CD14-positive monocyte (primary cell): ENCODE measurements at regions not wholly inside any gene's neighbourhood (a gene's known extent, or its start where the extent isn't known, plus 50 kb on each side); places are given as distances from the start of the nearest gene placed in this dataset.

Experiments
- DNase-seq, 3 donors: peaks; one replicate each; pipeline ENCODE4 v3.0.0-alpha.2; 2011 to 2022
- H2AFZ ChIP-seq: 2 replicates; pipeline ENCODE4 v1.6.0; 2012; ENCODE audit warnings: mild to moderate bottlenecking, low read depth, low read length, inconsistent platforms; ENCODE audit not compliant: insufficient read depth, poor library complexity, severe bottlenecking
- H3K27ac ChIP-seq, 2 donors: 1 replicate in 1 of 2; 2 replicates in 1 of 2; pipeline ENCODE4 v1.5.1; 2012 to 2013; ENCODE audit warnings: low read length in 2 of 2, control low read depth in 1 of 2, inconsistent platforms in 1 of 2, low read depth in 1 of 2, mild to moderate bottlenecking in 1 of 2
- H3K27me3 ChIP-seq, 2 donors: one replicate each; pipeline versions ENCODE4 v1.6.0 to v1.6.1; 2011 to 2013; ENCODE audit warnings: low read length in 2 of 2; ENCODE audit not compliant: control insufficient read depth in 2 of 2, insufficient read depth in 2 of 2
- H3K36me3 ChIP-seq, 2 donors: replicated peaks in 1 of 2; 1 replicate in 1 of 2; 2 replicates in 1 of 2; pipeline versions ENCODE4 v1.5.1 to v1.6.1; 2012 to 2013; ENCODE audit warnings: low read length in 2 of 2, control low read depth in 1 of 2, inconsistent platforms in 1 of 2, mild to moderate bottlenecking in 1 of 2; ENCODE audit not compliant: insufficient read depth in 2 of 2, control insufficient read depth in 1 of 2
- H3K4me1 ChIP-seq, 2 donors: 1 replicate in 1 of 2; 2 replicates in 1 of 2; pipeline versions ENCODE4 v1.5.1 to v1.6.1; 2012 to 2013; ENCODE audit warnings: low read length in 2 of 2, control low read depth in 1 of 2, inconsistent platforms in 1 of 2, mild to moderate bottlenecking in 1 of 2, moderate library complexity in 1 of 2; ENCODE audit not compliant: insufficient read depth in 2 of 2, control insufficient read depth in 1 of 2
- H3K4me2 ChIP-seq: replicated peaks from 2 replicates; pipeline ENCODE3; 2012; ENCODE audit warnings: low read length, moderate library complexity, mild to moderate bottlenecking; ENCODE audit not compliant: poor library complexity, severe bottlenecking; ENCODE audit errors: extremely low read depth
- H3K4me3 ChIP-seq, 3 experiments: fragments of 200-600 bp in 1 of 3; sonication (generic) in 1 of 3; replicated peaks in 1 of 3; 1 replicate in 2 of 3; 2 replicates in 1 of 3; pipeline ENCODE4 v1.5.1; 2011 to 2013; ENCODE audit warnings: low read length in 3 of 3, mild to moderate bottlenecking in 3 of 3, control low read depth in 2 of 3, low read depth in 2 of 3, inconsistent platforms in 1 of 3, moderate library complexity in 1 of 3
- H3K79me2 ChIP-seq: 2 replicates; pipeline ENCODE4 v1.6.0; 2012; ENCODE audit warnings: mild to moderate bottlenecking, control low read depth, inconsistent platforms, low read length, moderate library complexity; ENCODE audit not compliant: insufficient read depth
- H3K9ac ChIP-seq: 2 replicates; pipeline ENCODE4 v1.6.0; 2017; ENCODE audit warnings: low read length, mild to moderate bottlenecking; ENCODE audit not compliant: insufficient read depth, poor library complexity, severe bottlenecking
- H3K9me3 ChIP-seq, 2 donors: replicated peaks in 1 of 2; 1 replicate in 1 of 2; 2 replicates in 1 of 2; pipeline versions ENCODE4 v1.5.1 to v1.6.1; 2012 to 2013; ENCODE audit warnings: low read length in 2 of 2, control low read depth in 1 of 2; ENCODE audit not compliant: control insufficient read depth in 1 of 2, insufficient read depth in 1 of 2
- H4K20me1 ChIP-seq: 2 replicates; pipeline ENCODE4 v1.6.0; 2012; ENCODE audit warnings: mild to moderate bottlenecking, low read length, control low read depth, moderate library complexity; ENCODE audit not compliant: insufficient read depth
- H3K27ac Mint-ChIP-seq, 7 donors: one replicate each; pipeline ENCODE4 v1.8.0; 2020; ENCODE audit warnings: mild to moderate bottlenecking in 7 of 7, mixed read lengths in 7 of 7, moderate library complexity in 6 of 7, inconsistent platforms in 2 of 7
- H3K27me3 Mint-ChIP-seq, 3 donors: one replicate each; pipeline ENCODE4 v1.8.0; 2021 to 2022; ENCODE audit warnings: low read depth in 3 of 3, mild to moderate bottlenecking in 3 of 3, mixed read lengths in 3 of 3, moderate library complexity in 3 of 3, inconsistent platforms in 1 of 3
- H3K36me3 Mint-ChIP-seq, 2 donors: one replicate each; pipeline ENCODE4 v1.8.0; 2020; ENCODE audit warnings: mixed read lengths in 2 of 2, inconsistent platforms in 1 of 2, mild to moderate bottlenecking in 1 of 2
- H3K4me1 Mint-ChIP-seq: one replicate; pipeline ENCODE4 v1.8.0; 2020; ENCODE audit warnings: mild to moderate bottlenecking, mixed read lengths
- H3K4me3 Mint-ChIP-seq, 2 donors: one replicate each; pipeline ENCODE4 v1.8.0; 2020; ENCODE audit warnings: mild to moderate bottlenecking in 2 of 2, mixed read lengths in 2 of 2, moderate library complexity in 1 of 2
- H3K9me3 Mint-ChIP-seq, 7 donors: one replicate each; pipeline ENCODE4 v1.8.0; 2020 to 2022; ENCODE audit warnings: mixed read lengths in 7 of 7, mild to moderate bottlenecking in 6 of 7, moderate library complexity in 6 of 7, inconsistent platforms in 2 of 7
- CTCF ChIP-seq: fragments of 200-600 bp; IDR thresholded peaks from one replicate; pipeline ENCODE4 v1.8.0; 2022; ENCODE audit warnings: antibody characterized with exemption, mild to moderate bottlenecking
- WGBS: methylation state at CpG from one replicate; pipeline ENCODE4 v1.1.5; 2013; ENCODE audit warnings: missing lambda C conversion rate; ENCODE audit not compliant: insufficient coverage; 5-methylcytosine and 5-hydroxymethylcytosine counted together
- intact Hi-C, 2 donors: fragments of 100-400 bp; cut with micrococcal nuclease; formaldehyde crosslinking; loops; one replicate each; pipeline versions ENCODE4 v1.15.0 to v1.15.1; 2023

DNA sequence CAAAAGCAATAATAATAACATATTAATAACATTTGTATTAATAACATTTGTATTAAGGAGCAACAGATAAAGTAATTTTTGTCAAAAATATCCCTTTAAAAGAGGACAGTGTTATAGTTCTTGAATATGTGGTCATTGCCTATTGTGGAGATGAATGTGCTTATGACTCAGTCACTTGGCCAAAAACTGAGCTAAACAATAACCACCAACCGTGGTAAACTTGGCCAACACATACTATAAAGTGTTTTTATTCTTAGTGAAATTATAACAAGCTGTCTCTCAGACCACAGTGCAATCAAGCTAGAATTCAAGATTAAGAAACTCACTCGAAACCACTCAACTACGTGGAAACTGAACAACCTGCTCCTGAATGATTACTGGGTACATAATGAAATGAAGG is 159.2 kb upstream of the PLPPR1 start:
- no peak for TF ChIP-seq CTCF
- no peaks in the 10 kb centered on the region for H3K36me3 Mint-ChIP-seq
- H3K27ac ChIP-seq: no peak overlapping the region
- H3K27me3 Mint-ChIP-seq: peaks cover 0 to 4% (median 0%) of the 10 kb centered on the region in 3 donors
- H3K4me2 ChIP-seq: no peak overlapping the region
- H3K4me3 Mint-ChIP-seq: no peak overlapping the region
- no peaks in the 10 kb centered on the region for H3K79me2 ChIP-seq
- intact Hi-C loops: no loop called here
- no peak overlapping the region for H3K9ac ChIP-seq
- no peak for DNase-seq
- H2AFZ ChIP-seq: no peak overlapping the region
- no peaks in the 10 kb centered on the region for H3K9me3 ChIP-seq
- H3K4me1 Mint-ChIP-seq: no peaks in the 10 kb centered on the region
- H3K36me3 ChIP-seq: no peaks in the 10 kb centered on the region
- H3K27me3 ChIP-seq: no peaks in the 10 kb centered on the region
- peaks cover 0 to 2% (median 0%) of the 10 kb centered on the region in 7 donors for H3K9me3 Mint-ChIP-seq
- no peak overlapping the region for H3K4me3 ChIP-seq
- H3K27ac Mint-ChIP-seq: no peak overlapping the region
- H3K4me1 ChIP-seq: no peaks in the 10 kb centered on the region
- H4K20me1 ChIP-seq: no peaks in the 10 kb centered on the region
- no CpG with 5 or more reads among the region's 3 CpGs for WGBS

GRCh38 chr9:100879884-100880283 is 148.6 kb upstream of the PLPPR1 start:
- intact Hi-C loops: no loop called here
- Mint-ChIP-seq H3K27me3 (peaks cover 0 to 4% (median 1%) of the 10 kb centered on the region in 3 donors), H3K4me3 (no peak overlapping the region), H3K27ac (no peak overlapping the region), H3K4me1 (peaks cover 7% of the 10 kb centered on the region), H3K36me3 (no peaks in the 10 kb centered on the region), H3K9me3 (peaks cover 0 to 3% (median 0%) of the 10 kb centered on the region in 7 donors)
- no peak overlapping the region for H2AFZ ChIP-seq
- no peak overlapping the region for H3K4me2 ChIP-seq
- no peak overlapping the region for H3K27ac ChIP-seq
- no peak overlapping the region for H3K9ac ChIP-seq
- DNase-seq: no peak
- no peaks in the 10 kb centered on the region for H3K27me3 ChIP-seq
- no peak overlapping the region for H3K4me3 ChIP-seq
- H3K36me3 ChIP-seq: no peaks in the 10 kb centered on the region
- H3K79me2 ChIP-seq: no peaks in the 10 kb centered on the region
- H3K9me3 ChIP-seq: no peaks in the 10 kb centered on the region
- no CpG with 5 or more reads among the region's 1 CpG for WGBS
- no peaks in the 10 kb centered on the region for H4K20me1 ChIP-seq
- no peak for TF ChIP-seq CTCF
- no peaks in the 10 kb centered on the region for H3K4me1 ChIP-seq
